G401 (cell line): ENCODE measurements at regions not wholly inside any gene's neighbourhood (a gene's known extent, or its start where the extent isn't known, plus 50 kb on each side); places are given as distances from the start of the nearest gene placed in this dataset.

ENCODE experiments used
- DNase-seq: peaks from one replicate; pipeline ENCODE4 v3.0.0-alpha.2; 2015; ENCODE audit warnings: low spot score
- in situ Hi-C: cut with HindIII; loops from 2 replicates; pipeline ENCODE4 v1.10.0; 2016; ENCODE audit warnings: low sequenced_read_pairs, mixed read lengths

DNA sequence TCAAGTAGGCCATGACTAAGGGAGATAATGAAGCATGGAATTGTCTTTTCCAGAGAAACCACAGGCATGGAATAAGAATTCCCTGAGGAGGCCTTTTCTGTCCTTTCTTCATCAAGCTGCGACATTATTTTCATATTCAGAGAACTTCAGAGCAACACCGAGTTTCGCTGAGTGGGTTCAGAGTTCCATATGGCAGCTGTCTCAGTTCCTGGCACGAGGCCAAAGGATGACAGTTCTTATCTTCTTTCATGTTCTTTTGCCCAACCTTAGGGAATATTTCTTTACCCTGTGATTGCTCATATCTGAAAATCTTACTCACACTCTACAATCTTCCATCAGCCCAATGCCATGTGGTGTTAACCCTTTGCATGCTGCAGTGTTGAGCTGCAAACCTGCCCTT lies 135.3 kb upstream of the BMP2 start:
- in situ Hi-C loops = no loop called here
- DNase-seq = peak; percentile 41

DNA sequence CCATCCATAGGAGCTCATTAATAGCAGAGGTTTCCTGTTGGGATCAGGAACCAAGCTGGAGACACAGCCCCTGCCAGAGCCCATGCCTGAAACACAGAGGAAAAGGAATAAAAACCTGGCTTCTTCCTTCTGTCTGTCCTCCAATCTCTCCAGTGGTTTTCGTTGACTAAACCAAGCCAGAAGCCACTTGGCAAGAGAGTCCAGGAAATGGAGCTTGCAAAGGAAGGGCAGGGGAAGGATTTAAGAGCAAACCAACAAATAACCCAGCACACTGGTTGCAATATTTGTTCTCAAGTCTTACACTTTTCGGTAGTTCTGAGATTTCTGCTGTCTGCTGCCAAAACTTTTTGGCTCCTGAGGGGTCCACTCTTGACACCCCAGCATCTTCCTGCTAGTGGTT lies 137.0 kb upstream of the BMP2 start:
- in situ Hi-C loops = no loop called here
- no peak for DNase-seq

DNA sequence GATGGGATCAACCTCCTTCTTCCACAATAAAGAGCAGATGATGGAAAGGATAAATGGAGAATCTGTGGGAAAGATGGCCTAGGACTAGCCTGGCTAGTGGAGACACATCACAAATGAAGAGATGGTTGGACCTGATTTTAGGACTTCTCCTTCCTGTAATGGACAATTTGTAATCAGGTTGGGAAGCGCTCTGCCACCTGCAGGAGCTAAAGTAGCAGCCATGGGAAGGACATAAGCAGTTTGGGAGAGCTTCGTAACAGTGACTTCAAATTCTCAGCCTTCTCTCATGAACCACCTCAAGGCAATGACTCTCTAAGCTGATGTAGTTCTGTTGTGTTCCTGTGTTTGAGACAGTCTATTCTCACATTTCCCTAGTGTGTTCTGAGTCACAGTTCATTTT lies 137.9 kb upstream of the BMP2 start:
- DNase-seq = no peak
- in situ Hi-C loops = no loop called here

DNA sequence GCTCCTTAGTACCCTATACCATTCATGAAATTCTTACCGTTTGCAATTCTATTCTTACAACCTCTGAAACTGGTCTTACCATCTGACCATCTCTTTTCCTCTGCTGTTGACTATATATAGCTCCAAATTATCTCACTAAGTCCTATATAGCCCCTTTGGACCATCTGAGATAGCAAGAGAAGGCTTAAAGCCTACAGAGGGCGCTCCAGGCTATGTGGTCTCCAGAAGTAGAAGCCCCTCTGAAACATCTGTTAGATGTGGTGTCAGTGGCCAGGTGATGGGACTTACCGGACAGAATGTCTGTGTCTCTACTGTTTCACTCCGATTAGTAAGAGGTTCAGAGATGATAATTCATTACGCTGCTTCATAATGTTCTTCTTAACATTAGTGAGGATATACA lies 140.7 kb upstream of the BMP2 start:
- in situ Hi-C loops = no loop called here
- no peak for DNase-seq

DNA sequence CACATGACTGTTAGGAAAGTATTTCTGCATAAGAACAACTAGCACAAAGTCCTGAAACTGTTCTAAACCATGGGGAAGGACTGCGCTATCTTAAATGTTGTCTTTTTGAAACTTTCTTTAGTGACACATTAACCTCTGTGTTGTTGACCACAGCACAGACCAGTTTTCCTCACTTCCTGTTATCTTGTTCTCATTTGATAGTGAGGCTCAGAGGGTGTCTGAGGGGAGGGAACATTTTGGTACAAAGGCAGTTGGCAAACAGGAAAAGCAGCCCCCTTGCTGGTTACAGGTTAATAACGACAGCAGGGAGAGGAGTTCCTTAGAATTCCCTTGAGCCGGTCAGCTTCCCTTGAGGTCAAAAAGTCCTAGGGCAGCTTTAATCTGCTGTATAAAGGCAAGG lies 143.5 kb upstream of the BMP2 start:
- in situ Hi-C loops = no loop called here
- DNase-seq = no peak

DNA sequence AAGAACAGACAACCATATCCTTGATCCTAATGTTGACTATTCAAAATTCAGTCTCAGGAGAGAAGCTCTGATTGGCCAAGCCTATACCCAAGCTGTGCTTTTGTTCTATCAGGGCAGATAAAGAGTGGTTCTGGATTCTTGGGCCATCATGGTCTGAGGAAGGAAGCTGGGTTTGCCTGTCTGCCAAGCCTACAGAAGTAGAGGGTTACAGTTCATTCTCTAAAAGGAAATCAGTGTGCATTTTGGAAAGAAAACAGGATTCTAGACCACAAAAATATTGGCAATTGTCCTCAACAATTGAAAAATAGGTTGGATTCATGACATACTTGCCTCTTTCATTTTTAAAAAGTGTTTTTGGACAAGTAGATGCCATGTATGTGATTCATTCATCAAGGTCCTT lies 145.4 kb upstream of the BMP2 start:
- in situ Hi-C loops = no loop called here
- DNase-seq = no peak

DNA sequence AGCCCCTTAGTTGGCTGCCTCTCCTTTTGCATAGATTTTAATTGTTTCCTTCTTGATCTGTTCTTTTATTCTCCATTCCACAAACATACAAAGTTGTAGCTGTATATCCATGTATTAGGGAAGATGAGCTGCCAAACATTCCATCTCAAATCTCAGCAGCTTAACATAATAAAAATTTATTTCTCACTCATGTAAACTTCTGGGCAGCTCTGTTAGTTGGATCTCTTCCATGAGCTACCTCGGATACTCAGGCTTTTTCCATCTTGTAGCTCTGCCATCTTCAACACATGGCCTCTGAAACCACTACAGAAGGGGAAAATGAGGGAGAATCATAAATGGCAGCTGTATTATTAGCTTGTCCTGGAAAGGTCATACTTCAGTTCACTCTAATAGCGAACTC lies 149.4 kb upstream of the BMP2 start:
- DNase-seq = no peak
- in situ Hi-C loops = no loop called here

DNA sequence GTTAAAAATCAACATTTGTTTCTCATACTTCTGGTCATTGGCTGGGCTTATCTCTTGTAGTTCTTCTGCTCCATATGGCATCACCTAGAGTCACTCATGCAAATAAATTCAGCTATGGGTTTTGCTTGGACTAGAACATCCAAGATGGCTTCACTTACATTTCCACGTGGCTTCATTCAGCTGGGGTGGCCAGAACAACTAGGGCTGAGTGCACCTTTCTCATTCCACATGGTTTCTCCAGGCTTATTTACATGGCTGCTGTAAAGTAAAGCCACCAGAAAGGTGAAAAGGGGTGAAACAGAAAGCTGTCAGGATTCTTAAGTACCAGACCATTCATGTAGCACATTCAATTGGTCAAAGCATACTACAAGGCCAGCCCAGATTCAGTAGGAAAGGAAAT lies 151.1 kb upstream of the BMP2 start:
- no peak for DNase-seq
- in situ Hi-C loops = no loop called here

DNA sequence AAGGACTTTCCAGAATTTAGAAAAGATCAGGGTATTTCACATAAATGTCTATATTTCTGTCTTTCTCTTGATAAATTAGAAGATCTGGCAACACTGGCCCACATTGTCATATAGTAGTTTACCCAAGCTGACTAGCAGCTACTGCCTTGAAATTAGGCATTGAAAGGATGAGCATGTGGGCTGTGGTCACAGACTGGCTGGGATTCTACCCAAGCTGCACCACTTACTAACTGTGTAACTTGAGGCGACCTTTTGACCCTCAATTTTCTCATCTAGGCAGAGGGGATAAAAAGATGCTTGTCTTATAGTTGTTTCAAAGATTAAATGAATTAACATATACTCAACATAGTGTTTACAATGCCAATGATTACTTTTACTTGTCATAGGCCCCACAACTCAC lies 152.7 kb upstream of the BMP2 start:
- in situ Hi-C loops = no loop called here
- no peak for DNase-seq

DNA sequence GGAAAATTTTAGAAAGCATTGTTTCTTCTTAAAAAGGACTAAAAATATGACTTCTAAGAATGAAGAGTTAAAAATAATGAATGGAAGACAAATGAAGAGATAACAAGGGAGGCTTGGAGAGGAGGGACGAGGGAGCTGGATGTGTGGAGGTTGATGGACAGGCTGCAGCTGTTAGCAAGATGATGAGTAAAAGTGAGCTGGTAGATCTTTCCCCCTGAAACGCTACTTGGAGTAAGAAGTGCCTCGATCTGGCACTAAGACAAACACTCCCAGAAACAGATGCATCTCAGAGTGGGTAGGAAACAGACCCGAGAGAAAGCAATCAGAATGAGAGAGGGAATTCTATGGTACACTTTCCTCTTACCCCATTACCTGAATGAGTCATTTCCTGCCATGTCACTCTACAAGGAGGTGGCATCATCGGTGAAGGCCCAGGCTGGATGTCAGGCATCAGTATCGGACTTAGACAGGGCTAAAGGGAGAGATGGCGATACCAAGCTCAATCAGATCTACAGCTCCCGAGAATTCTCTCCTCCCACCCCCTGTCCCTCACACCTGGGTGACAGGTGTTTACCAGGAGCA lies 154.1 kb upstream of the BMP2 start:
- no peak for DNase-seq
- in situ Hi-C loops = no loop called here

DNA sequence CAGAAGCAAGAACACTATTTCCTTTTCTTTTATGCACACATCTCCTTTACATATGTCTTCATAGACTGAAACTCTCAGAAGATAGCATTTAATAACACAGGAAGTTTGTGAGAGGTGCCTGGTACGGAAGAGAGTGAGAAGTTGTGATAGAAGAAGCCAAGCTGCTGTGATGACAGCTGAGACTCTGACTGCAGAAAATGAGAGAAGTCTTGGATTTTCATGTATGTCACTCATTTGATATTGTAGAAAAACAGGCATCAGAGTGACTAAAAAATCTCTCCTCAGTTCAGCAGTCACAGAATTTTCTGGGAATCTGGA lies 154.9 kb upstream of the BMP2 start:
- DNase-seq = no peak
- in situ Hi-C loops = no loop called here

DNA sequence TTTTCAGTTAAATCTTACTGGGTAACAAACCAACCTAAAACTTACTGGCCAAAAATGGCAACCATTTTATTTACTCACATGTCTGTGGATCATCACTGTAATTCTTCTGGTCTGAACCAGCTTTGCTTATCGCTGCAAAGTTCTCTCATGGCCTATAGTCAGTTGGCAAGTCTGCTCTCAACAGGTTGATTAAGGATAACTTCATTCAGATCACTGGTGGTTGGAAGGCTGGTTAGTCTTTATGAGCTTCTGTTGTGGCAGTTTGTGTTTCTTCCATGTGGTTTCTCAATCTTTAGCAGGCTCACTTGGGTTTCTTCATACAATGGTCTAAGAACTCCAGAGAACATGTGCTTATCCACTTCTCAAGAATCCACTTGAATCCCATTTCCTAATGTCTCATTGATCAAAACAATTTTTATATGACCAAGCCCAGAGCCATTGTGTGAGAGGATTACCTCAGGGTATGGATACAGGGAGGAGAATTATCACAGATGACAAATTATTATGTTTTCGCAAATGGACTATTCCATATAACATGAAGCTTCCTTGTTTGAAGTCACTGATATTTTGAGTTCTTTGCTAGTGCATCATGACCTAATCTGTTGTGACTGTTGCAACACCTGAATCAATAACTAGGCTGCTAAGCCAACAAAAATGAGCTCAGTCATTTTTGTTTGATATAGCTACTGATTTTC lies 155.4 kb upstream of the BMP2 start:
- in situ Hi-C loops = no loop called here
- no peak for DNase-seq

DNA sequence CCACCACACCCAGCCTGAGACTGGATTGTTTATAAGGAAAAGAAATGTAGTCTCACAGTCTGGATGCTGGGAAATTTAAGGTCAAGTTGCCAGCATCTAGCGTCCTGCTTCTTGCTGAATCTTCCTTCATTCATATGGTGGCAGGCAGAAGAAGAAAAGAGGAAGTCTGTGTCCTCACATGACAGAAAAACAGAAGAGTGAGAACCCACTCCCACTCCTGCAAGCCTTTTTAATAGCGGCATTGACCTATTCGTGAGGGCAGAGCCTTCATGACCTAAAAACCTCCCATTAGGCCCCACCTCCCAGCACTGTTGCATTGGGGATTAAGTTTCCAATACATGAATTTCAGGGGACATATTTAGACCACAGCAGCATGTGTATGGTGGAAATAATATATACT lies 160.8 kb upstream of the BMP2 start:
- in situ Hi-C loops = no loop called here
- DNase-seq = no peak

DNA sequence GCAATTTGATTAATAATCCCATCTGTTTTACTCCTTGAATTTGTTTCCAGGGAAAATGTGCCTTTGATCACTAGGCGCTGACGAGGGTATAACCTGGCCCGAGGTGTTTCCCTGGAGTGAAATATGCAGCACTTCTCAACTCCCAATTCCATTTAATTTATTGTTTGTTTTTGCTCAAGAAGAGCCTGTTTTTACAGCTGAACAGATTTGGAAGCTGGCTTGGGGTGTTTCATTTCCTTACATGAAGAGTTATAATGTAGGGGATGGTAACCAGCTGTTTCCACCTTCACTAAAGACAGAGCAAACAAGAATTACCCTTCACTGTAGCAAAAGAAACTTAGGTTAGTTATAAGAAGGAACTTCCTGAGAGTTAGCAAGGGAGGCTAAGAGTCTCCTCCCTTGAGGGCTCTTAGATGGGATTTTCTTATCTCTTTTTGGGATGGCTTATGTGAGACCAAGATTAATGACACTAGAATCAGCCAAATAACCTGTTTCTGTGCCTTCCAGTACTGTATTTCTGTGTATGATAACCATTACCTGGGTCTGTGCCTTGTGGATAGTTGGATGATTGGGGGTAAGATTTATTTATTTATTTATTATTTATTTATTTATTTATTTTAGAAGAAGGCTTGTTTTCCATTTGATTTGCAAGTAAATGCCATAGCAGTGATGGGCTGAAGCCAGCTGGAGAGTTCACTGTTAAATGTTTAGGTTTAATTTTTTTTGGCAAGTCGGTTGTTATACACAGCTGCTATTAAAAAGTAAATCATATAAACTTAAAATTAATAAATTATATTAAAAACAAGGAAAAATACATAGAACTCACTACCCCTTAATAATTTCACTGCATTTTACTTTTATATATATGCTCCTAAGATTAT lies 162.2 kb upstream of the BMP2 start:
- DNase-seq = no peak
- in situ Hi-C loops = no loop called here

DNA sequence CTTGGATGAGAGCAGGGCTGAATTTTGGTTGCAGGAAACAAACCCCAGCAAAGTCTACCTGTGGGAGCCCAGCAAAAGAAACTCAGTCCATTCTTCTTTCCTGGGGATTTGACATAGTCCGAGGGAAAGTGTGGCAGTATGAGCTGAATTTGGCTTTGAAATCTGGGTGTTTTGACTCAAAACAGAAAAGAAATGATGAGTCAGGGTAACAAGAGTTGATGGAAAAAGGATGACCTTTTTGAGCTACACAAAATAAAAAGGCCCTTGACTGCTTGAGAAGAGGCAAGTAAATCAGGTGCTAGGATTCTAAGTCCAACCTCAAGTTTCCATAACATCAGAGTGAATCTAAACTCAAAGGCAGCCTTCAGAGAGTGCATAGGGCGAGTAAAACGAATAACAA lies 163.3 kb upstream of the BMP2 start:
- in situ Hi-C loops = no loop called here

DNA sequence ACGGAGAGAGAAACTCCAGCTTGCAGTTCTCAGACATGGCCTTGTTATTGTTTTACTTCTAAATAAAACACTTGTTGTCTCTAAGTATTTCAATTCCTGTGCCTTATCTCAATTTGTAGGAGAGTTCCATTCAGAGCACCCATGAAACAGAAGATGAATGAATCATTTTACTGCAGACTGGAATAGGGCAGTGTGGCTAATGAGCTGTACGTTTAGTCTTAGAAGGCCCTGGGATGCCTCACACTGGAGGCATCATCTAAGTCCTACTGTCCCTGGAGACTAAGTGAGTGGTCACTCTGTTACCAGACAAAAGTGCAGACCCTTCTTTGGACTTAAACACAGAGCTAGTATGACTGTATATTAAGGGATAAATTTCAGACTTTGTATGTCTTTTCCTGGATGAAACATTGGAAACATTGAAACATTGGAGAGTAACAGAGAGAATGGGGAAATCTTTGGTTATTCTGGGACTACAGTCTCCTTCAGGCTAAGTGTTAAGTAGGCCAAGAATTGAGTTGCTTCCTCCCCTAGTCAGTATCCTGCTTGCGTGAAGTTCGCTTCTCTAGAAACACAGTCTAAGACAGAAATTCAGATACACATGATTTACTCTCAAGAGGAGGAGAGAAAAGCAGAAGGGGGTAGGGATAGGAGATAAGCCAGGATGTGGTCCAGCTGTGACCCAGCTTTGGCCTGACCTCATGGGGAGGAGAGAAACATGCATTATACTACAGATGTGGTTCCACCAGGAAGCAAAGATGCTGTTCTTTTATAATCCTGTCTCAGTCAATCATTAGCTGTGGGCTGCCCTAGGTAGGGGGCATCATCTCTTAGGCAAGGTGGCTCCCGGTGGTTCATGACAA lies 167.4 kb upstream of the BMP2 start:
- in situ Hi-C loops = no loop called here

More for the DNA sequence above, 163.3 kb upstream of the BMP2 start:
- no peak for DNase-seq

DNA sequence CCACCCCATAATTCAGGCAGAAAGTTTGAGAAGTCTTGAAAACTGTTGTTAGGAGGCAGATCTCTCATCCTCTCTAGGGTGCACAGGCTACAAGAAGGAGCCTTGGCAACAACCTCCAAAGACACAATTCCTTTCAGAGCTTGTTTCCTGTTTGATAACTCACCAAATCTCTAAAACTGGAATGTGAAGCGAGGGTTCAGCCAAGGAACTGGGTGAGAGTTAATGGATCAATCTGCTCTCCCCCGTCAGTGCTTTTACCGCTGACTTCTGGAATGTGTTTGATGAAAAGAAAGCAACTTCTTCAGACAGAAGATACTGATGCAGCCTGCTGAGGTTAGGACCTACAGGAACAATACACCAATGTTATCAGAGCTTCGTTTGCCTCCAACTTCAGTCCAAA lies 171.8 kb upstream of the BMP2 start:
- DNase-seq = no peak
- in situ Hi-C loops = no loop called here

More for the DNA sequence above, 167.4 kb upstream of the BMP2 start:
- no peak for DNase-seq

DNA sequence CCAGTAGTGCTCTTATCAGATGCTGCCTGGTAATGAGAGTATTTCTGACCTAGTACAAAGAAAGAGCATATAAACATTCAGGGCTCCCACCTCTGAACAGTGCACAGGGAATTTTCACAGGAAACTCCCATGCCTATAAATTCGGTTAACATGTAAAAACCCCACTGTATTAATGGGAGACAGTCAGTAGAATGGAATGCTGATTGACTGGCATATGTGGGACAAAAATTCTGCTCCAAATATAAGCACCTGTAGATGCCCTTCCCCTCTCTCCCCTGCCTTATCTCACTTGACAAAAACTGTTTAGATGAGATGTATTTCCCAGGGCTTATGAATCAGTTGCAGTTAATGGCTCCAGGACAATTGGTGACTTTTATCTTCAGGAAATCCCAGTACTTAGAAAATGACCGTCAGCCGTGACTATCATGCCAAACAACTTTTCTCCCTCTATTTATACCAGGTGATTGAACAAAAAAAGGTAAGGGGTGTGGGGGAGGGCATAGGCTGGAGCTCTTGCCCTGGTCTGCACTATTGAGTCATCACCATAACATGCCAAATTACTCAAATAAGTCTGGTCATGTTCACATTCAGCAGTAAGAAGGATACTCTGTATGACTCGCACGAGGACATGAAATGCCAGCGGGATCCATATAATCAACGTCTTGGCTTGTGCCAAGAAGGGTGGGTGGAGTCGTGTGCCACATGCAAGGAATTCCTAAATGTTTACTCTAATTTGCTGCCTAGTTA lies 176.4 kb upstream of the BMP2 start:
- in situ Hi-C loops = no loop called here
- DNase-seq = no peak

DNA sequence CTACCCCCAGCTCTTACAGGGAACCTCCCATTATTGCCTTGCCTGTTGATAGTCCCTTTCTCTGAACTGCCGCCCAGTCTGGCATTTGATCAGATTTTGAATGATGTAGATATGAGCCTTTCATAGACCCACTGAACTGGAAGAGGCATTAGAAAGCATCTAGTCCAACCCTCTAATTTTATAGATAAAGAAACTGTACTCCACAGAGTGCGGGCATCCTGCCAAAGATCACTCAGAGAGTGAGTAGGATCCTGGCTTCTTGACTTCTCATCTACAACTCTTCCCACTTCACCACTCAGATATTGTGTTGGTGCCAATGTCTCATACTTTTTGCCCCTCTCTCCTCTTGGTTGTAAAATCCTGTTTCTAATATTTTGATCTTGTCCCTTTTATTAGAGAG lies 179.2 kb upstream of the BMP2 start:
- in situ Hi-C loops = no loop called here

More for the DNA sequence above, 179.2 kb upstream of the BMP2 start:
- DNase-seq = no peak
